HUDEP-2 (cell line): ENCODE measurements at regions not wholly inside any gene's neighbourhood (a gene's known extent, or its start where the extent isn't known, plus 50 kb on each side); places are given as distances from the start of the nearest gene placed in this dataset.

Experiments
- DNase-seq, 76 experiments: peaks; one replicate each; lab custom pipeline; 2025; ENCODE audit not compliant: unreplicated experiment in 76 of 76; lab: John Stamatoyannopoulos, UW

- no peak for DNase-seq
Observed at GRCh38 chr3:69579306-69580041, 159.8 kb upstream of the MITF start.

GRCh38 chr3:69569520-69569919, 169.7 kb upstream of the MITF start:
- DNase-seq = no peak

DNA sequence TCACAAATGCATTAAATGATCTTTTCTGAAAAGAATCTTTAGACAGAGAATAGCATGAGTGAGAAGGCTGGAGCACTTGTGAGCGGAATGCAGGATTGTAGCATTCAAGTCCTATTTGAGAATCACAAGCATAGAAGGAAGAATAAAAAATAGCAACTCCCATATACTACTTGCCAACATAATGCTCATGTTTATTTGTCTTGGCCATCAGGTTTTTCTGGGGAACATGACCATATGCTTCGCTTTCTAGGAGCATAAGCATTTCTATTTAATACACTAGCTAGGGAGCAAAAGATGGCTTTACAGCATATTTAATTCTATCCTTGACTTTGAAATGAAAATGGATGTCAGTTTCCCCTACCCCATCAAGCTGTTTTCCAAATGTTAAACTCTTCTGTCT, 170.3 kb upstream of the MITF start:
- no peak for DNase-seq

- no peak for DNase-seq
Observed at GRCh38 chr3:69568458-69568857, 170.8 kb upstream of the MITF start.

- no peak for DNase-seq
Observed at GRCh38 chr3:69567710-69568052, 171.6 kb upstream of the MITF start.

DNA sequence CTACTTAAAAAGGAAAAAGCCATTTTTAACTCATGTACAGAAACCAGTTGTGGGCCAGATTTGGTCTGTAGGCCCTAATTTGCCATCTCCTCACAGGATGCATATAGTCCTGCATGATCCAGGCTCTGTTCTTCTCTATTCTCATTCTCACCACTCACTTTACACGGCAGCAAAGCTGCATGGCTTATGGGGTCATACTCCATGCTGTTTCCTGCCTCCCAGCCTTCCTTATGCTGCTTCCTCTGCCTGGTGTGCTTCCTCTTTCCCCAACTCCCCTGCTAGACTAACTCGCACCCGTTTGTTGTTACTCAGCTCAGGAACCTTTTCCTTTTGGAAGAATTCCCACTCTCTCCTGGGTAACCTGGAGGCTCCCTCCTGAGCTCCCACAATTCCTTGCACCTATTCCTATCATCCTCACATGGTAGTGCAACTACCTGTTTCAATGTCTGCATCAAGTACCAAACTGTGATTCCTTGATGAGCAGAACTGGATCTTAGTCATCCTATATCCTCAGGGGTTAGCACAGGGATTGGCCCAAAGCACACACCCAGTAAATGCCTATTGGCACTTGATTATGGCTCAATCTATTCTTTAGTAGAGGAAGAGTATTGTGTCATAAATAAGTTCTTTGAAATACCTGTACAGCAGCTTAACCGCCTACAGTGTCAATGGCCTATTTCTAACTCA, 172.1 kb upstream of the MITF start:
- DNase-seq = no peak

- no peak for DNase-seq
Observed at GRCh38 chr3:69566275-69566674, 173.0 kb upstream of the MITF start.

- DNase-seq = no peak
Observed at GRCh38 chr3:69565316-69565715, 173.9 kb upstream of the MITF start.

DNA sequence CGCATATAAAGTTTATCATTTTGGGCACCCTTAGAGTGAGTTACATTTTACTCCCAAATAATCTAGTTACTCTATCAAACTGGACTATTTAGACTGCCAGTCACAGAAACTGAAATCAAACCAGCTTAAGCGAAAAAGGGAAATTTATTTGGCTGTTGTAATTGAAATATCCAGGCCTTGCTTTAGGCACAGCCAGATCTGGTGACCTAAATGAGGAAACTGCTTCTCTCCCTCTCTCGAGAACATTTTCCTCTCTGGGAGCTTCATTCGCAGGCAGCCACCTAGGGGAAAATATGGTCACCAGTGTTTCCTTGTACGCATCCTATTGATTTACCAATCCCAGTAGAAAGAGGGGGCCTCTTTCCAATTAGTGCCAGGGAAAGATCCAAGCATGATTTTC, 175.3 kb upstream of the MITF start:
- no peak for DNase-seq

- no peak for DNase-seq
Observed at GRCh38 chr3:69563151-69563550, 176.1 kb upstream of the MITF start.

DNA sequence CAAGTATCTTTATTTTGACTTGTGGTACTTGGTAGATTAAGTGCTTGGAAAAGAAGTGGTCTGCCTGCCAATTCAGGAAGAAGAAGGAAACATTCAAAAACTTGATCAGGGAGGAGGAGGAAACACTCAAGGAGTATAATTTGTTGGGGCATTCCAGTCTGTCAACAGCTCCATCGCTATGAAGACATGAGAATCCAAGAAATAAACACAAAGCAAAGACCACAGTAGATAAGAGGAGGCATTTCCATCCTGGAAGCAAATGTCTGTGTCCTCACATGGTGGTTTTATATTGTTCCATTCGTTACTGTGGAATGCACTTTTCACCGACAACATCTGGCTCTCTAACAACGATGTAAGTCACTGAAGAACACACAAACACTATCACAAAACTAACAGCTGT, 176.1 kb upstream of the FRMD4B start:
- no peak for DNase-seq

- DNase-seq = no peak
Observed at GRCh38 chr3:69560818-69561217, 174.9 kb upstream of the FRMD4B start.

DNA sequence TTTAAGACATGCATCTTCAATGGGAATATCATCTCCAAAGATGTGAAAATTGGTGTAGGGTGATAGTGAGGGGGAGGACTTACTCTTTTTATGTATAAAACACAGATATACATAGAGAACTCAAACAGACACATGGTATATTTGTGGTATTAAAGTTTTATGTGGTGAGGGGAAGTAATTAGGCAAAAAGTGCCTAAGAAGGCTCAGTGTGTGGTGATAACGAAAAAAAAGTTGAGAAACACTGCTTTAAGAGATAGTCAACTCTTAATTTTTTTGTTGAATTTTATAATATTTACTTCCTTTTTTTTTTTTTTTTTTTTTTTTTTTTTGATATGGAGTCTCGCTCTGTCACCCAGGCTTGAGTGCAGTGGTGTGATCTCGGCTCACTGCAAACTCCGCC, 174.2 kb upstream of the FRMD4B start:
- DNase-seq = no peak

DNA sequence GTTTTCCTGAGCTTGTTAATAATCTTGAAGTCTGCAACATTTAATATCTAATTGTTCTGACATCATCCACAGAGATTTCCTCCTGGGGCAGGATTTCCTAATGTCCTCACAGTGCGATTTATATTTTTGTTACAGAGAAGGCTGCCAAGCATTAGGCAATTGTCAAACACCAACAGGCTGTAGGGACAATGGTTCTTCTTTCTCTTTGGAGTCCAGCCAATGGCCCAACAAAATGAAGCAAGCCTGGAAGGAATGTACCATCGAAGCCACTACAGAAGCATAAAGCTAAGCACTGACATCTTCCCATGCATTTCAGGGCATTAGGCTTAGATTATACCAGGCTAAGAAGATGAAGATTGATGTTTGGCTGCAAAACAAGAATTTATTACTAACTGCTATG, 173.0 kb upstream of the FRMD4B start:
- no peak for DNase-seq

DNA sequence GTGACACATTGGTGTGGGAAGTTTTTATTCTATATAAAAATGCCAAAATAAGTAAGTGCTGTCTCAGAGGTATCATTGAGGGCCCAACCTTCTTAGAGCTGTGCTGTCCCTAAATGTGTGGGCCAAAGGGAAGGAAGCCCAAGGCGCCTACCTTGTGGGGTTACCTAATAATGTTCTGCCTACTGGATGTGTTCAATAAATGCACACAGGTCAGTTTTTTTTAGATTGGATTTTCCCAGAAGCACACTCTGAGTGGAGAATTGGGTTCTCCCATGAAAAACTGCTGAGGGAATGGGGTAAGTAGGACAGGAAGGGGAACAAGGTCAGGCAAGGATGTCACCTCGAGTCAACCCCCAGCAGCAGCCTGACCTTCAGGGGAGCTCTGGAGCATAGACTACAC, 168.7 kb upstream of the FRMD4B start:
- no peak for DNase-seq

DNA sequence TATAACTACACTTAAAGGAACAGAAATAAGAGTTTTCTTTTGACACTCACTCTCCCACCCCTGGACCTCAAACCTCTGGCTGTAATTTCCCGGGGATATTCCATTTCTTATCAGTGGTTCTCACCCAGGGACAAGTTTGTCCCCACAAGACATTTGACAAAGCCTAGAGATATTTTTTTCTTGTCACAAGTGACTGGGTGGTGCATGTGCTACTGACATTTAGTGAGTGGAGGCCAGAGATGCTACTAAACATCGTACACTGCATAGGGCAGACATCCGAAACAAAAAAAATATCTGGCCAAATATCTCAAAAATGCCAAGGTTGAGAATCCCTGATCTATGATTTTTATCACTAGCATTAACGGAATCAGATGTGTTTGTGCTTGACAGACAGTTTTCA, 168.0 kb upstream of the FRMD4B start:
- DNase-seq = no peak

DNA sequence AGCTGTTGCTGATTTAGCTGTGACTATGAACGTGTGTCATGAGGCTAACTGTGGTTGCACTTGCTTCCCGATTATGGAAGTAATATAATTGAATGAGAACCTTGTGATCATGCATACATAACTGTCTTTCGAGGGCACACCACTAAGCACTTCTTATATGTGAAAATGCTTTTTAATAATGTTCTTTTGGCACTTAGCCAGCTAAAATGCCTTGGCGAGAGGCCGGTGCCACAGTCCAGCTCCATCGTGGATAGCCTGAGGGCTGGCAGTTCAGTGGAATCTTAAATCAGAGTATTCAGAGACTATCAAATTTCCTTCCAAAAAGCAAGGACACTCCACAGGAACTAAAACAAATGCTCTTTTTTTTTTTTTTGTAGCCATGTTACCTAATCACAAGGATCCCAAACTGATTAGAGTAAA, 161.6 kb upstream of the FRMD4B start:
- no peak for DNase-seq

DNA sequence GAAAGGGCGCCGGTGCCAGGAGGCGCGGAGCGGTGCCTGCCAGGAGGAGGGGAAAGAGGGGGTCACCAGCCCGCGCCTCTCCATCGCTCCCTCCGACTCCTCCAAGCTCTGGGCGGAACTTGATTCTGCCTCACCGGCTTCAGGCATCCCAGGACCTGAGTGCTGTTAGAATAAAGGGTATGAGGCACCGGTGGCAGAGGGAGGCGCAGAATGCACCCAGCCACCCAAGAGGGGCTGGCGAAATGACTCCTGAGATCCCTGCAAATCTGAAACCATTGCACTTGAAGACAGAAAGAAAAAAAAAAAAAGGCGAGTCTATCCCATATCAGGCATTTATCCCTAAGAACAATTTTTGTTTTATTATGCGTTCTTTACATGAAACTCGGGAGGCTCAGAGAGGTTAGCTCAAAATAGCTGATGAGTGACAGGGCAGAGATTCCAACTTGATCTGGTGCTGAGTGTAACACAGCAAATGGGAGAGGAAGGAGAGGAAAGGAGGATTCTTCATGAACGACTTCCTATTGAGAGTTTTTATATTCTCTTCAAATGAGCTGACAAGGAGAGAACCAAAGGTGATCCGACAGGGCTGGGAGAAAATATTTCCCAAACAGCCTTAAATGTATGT, 157.0 kb upstream of the FRMD4B start:
- no peak for DNase-seq

GRCh38 chr3:69542089-69542804, 156.4 kb upstream of the FRMD4B start:
- no peak for DNase-seq

- no peak for DNase-seq
Observed at GRCh38 chr3:69541711-69542088, 155.8 kb upstream of the FRMD4B start.

DNA sequence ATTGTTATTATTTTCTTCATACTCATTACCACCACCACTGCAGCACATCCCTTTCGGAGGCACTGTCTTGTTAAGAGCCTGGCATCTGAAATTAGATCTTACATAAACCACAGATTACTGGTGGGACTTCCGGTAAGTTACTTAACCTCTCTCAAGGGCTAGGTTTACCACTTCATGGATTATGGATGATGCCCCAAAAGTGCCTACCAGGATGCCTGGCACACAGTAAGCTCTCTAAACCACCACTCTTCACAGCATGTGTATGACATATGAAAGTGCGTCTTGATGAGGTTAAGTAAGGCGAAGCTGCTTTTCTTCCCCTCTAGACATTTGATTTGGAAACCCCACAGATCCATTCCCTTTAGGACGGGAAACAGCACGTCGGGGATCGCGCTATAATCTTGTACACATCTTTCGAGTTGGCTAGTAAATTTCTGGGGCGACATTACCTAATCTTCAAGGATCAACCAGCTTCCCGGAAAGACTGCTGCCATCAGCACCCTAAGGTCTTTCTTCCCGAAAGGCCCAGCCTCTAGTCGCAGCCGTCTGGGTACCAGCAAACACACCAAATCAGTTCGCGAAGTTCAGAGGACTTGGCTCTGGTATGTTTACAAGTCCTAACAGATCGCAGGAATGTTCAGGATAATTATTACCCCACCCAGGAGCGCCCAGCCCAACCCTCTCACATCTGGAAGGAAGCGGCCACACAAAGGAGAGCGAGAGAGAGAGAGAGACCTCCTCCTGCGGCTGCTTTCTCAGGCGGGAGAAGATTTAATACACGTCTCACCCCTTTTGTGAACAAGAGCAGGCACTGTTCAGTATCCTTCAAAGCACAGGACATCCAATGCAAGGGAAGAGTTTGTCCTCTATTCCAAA, 155.1 kb upstream of the FRMD4B start:
- DNase-seq = no peak
